Neural progenitor cell (in vitro differentiated cells): ENCODE measurements at regions not wholly inside any gene's neighbourhood (a gene's known extent, or its start where the extent isn't known, plus 50 kb on each side); places are given as distances from the start of the nearest gene placed in this dataset.

ENCODE experiments used
- CTCF ChIP-seq: fragments of 200-600 bp; sonication (generic); IDR thresholded peaks from 2 replicates; pipeline ENCODE4 v1.5.1; 2017; ENCODE audit warnings: antibody characterized with exemption, mild to moderate bottlenecking
- EZH2 ChIP-seq: fragments of 200-600 bp; sonication (generic); IDR thresholded peaks from 2 replicates; pipeline ENCODE4 v1.6.1; 2017; ENCODE audit warnings: antibody characterized with exemption, mild to moderate bottlenecking, moderate library complexity

DNA sequence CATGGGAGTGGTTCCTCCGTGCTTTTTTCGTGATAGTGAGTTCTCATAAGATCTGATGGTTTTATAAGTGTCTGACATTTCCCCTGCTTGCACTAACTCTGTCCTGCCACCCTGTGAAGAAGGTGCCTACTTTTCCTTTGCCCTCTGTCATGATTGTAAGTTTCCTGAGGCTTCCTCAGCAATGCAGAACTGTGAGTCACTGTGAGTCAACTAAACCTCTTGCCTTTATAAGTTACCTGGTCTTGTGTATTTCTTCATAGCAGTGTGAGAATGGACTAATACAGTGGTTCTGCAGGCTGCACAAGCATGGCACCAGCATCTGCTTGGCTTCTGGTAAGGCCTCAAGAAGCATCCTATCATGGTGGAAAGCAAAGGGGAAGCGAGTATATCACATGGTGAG lies 1144.6 kb downstream of the SORCS3 start:
- TF ChIP-seq EZH2 (no peak), CTCF (no peak)
